PC-3 (cell line): ENCODE measurements at regions not wholly inside any gene's neighbourhood (a gene's known extent, or its start where the extent isn't known, plus 50 kb on each side); places are given as distances from the start of the nearest gene placed in this dataset.

ENCODE experiments used
- CTCF ChIP-seq: fragments of 300-600 bp; sonication (generic); conservative IDR thresholded peaks from 2 replicates; pipeline ENCODE4 v1.5.1; 2017; ENCODE audit warnings: antibody characterized with exemption, low read depth, mild to moderate bottlenecking, low read length
- EZH2 ChIP-seq: fragments of 300-600 bp; sonication (generic); IDR thresholded peaks from one replicate; pipeline ENCODE4 v1.6.1; 2017; ENCODE audit warnings: antibody characterized with exemption, mild to moderate bottlenecking, low read length; ENCODE audit not compliant: unreplicated experiment
- EZH2phosphoT487 ChIP-seq: fragments of 300-600 bp; sonication (generic); IDR thresholded peaks from 2 replicates; pipeline ENCODE4 v1.6.1; 2018; ENCODE audit warnings: mild to moderate bottlenecking, antibody characterized with exemption, low read length, borderline replicate concordance

- no peak for TF ChIP-seq EZH2
- no peak for TF ChIP-seq CTCF
- no peak for TF ChIP-seq EZH2phosphoT487
These were observed 71.1 kb upstream of the DLG1 start for GRCh38 chr3:197369545-197369944.
